GM23338 (cell line): ENCODE measurements at regions not wholly inside any gene's neighbourhood (a gene's known extent, or its start where the extent isn't known, plus 50 kb on each side); places are given as distances from the start of the nearest gene placed in this dataset.

ENCODE experiments used
- ATAC-seq: fragments of 200-7000 bp; cut with Tn5 transposase; 3 replicates; pipeline ENCODE4 v1.9.1; 2020
- DNase-seq: peaks from one replicate; pipeline ENCODE4 v3.0.0-alpha.2; 2015; ENCODE audit warnings: low spot score
- H2AFZ ChIP-seq: fragments of 200-600 bp; sonication (generic); 2 replicates; pipeline ENCODE4 v1.8.0; 2016; ENCODE audit warnings: antibody characterized with exemption, mild to moderate bottlenecking, moderate library complexity
- H3F3A ChIP-seq: fragments of 200-600 bp; sonication (generic); replicated peaks from 2 replicates; pipeline ENCODE4 v1.8.0; 2017; ENCODE audit warnings: antibody characterized with exemption, mixed run types, low read depth
- H3K27ac ChIP-seq: fragments of 200-600 bp; sonication (generic); 2 replicates; pipeline ENCODE4 v1.6.1; 2016; ENCODE audit warnings: low read depth
- H3K27me3 ChIP-seq: fragments of 200-600 bp; sonication (generic); 2 replicates; pipeline ENCODE4 v1.8.0; 2016; ENCODE audit warnings: mild to moderate bottlenecking, mixed run types, moderate library complexity; ENCODE audit not compliant: insufficient read depth
- H3K36me3 ChIP-seq: fragments of 200-600 bp; sonication (generic); 2 replicates; pipeline ENCODE4 v1.8.0; 2016; ENCODE audit warnings: mild to moderate bottlenecking; ENCODE audit not compliant: insufficient read depth
- H3K4me1 ChIP-seq: fragments of 200-600 bp; sonication (generic); 2 replicates; pipeline ENCODE4 v1.8.0; 2016; ENCODE audit warnings: mild to moderate bottlenecking, moderate library complexity; ENCODE audit not compliant: insufficient read depth
- H3K4me2 ChIP-seq: fragments of 200-600 bp; sonication (generic); 2 replicates; pipeline ENCODE4 v1.7.1; 2017; ENCODE audit warnings: mixed run types
- H3K4me3 ChIP-seq: fragments of 200-600 bp; sonication (generic); 2 replicates; pipeline ENCODE4 v1.6.1; 2016; ENCODE audit warnings: mixed run types
- H3K79me2 ChIP-seq: fragments of 200-600 bp; sonication (generic); replicated peaks from 2 replicates; pipeline ENCODE4 v1.8.0; 2017; ENCODE audit warnings: mild to moderate bottlenecking; ENCODE audit not compliant: insufficient read depth
- H3K9me2 ChIP-seq: fragments of 200-600 bp; sonication (generic); 2 replicates; pipeline ENCODE4 v1.8.0; 2017; ENCODE audit not compliant: insufficient read depth
- H4K20me1 ChIP-seq: fragments of 200-600 bp; sonication (generic); replicated peaks from 2 replicates; pipeline ENCODE4 v1.8.0; 2017; ENCODE audit warnings: mild to moderate bottlenecking; ENCODE audit not compliant: insufficient read depth
- H3K27ac Mint-ChIP-seq: 2 replicates; pipeline ENCODE4 v1.8.0; 2020; ENCODE audit warnings: inconsistent platforms, mild to moderate bottlenecking, moderate library complexity, mixed read lengths
- H3K27me3 Mint-ChIP-seq: 3 replicates; pipeline ENCODE4 v1.8.0; 2022; ENCODE audit warnings: low read depth, mild to moderate bottlenecking, moderate library complexity, mixed read lengths, inconsistent platforms; ENCODE audit not compliant: insufficient read depth, poor library complexity
- H3K36me3 Mint-ChIP-seq: 3 replicates; pipeline ENCODE4 v1.8.0; 2021; ENCODE audit warnings: low read depth, mild to moderate bottlenecking, inconsistent platforms, moderate library complexity, mixed read lengths
- H3K4me1 Mint-ChIP-seq: 3 replicates; pipeline ENCODE4 v1.8.0; 2020; ENCODE audit warnings: mild to moderate bottlenecking, inconsistent platforms, mixed read lengths
- H3K4me3 Mint-ChIP-seq: 3 replicates; pipeline ENCODE4 v1.8.0; 2021; ENCODE audit warnings: moderate library complexity, mild to moderate bottlenecking, inconsistent platforms, mixed read lengths
- H3K9me3 Mint-ChIP-seq: 3 replicates; pipeline ENCODE4 v1.8.0; 2020; ENCODE audit warnings: moderate library complexity, mild to moderate bottlenecking, inconsistent platforms, mixed read lengths
- EZH2 ChIP-seq: fragments of 200-600 bp; sonication (generic); IDR thresholded peaks from one replicate; pipeline ENCODE4 v1.8.0; 2017; ENCODE audit warnings: antibody characterized with exemption, mild to moderate bottlenecking, low read depth; ENCODE audit not compliant: unreplicated experiment
- EZH2phosphoT487 ChIP-seq: fragments of 200-600 bp; sonication (generic); IDR thresholded peaks from one replicate; pipeline ENCODE4 v1.8.1; 2018; ENCODE audit warnings: antibody characterized with exemption; ENCODE audit not compliant: unreplicated experiment
- JUNB ChIP-seq: IDR thresholded peaks from one replicate; pipeline ENCODE4 v1.6.1; 2016; ENCODE audit warnings: antibody characterized with exemption; ENCODE audit not compliant: unreplicated experiment
- NANOG ChIP-seq: IDR thresholded peaks from 2 replicates; pipeline ENCODE4 v1.6.1; 2016; ENCODE audit warnings: antibody characterized with exemption, borderline replicate concordance
- STAT1 ChIP-seq: IDR thresholded peaks from one replicate; pipeline ENCODE4 v1.6.1; 2016; ENCODE audit warnings: antibody characterized with exemption; ENCODE audit not compliant: unreplicated experiment
- ZNF114 ChIP-seq: fragments of 250-450 bp; sonication (Bioruptor Pico); IDR thresholded peaks from 2 replicates; pipeline ENCODE4 v1.5.0; 2020; ENCODE audit warnings: mild to moderate bottlenecking, moderate library complexity
- ZNF331 ChIP-seq: fragments of 250-450 bp; sonication (Bioruptor Pico); IDR thresholded peaks from 2 replicates; pipeline ENCODE4 v1.5.0; 2020; ENCODE audit warnings: low read depth, mild to moderate bottlenecking, moderate library complexity
- TF ChIP-seq, protein P1 (sequence below), 2 experiments: fragments of 200-600 bp in 1 of 2; sonication (generic) in 1 of 2; conservative IDR thresholded peaks; 2 replicates each; pipeline versions ENCODE4 v1.5.1 to v1.6.1; 2016 to 2017; ENCODE audit warnings: antibody characterized with exemption in 2 of 2, low read depth in 2 of 2, mild to moderate bottlenecking in 2 of 2, moderate library complexity in 1 of 2
- TF ChIP-seq, protein P2 (sequence below): fragments of 250-450 bp; sonication (Bioruptor Pico); IDR thresholded peaks from 2 replicates; pipeline ENCODE4 v1.5.0; 2020; ENCODE audit warnings: mild to moderate bottlenecking, moderate library complexity
- TF ChIP-seq, protein P3 (sequence below): IDR thresholded peaks from 2 replicates; pipeline ENCODE4 v1.6.1; 2016; ENCODE audit warnings: antibody characterized with exemption

DNA sequence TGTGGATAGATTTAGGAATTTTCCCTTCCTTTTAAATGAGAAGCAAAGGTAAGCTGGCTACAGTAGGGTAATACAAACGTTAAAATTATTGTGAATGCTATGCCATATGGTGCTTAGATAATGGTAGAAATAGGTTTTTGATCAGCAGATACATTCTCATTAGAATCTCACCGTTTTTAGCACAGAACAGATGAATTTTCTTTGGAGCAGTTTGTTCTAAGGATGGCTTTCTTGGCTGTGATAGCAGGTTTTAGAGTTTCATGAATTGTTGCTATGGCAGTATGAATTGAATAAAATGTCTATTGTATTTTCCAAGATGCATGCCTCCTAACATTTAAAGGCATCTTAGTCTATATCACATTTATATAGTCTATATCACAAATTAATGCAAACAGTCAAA is 1394.5 kb downstream of the EPHA7 start:
- no peak for DNase-seq
- Histone ChIP-seq H3K27me3 (no peaks in the 10 kb centered on the region), H3K4me3 (no peak overlapping the region), H3K27ac (no peak overlapping the region), H3K4me2 (no peak overlapping the region), H4K20me1 (no peaks in the 10 kb centered on the region), H3K9me2 (no peaks in the 10 kb centered on the region), H3F3A (no peaks in the 10 kb centered on the region), H3K79me2 (no peaks in the 10 kb centered on the region), H2AFZ (no peak overlapping the region), H3K4me1 (no peaks in the 10 kb centered on the region), H3K36me3 (no peaks in the 10 kb centered on the region)
- Mint-ChIP-seq H3K9me3 (no peaks in the 10 kb centered on the region; the same call in 2 of the 3 replicates), H3K36me3 (no peaks in the 10 kb centered on the region), H3K27ac (no peak overlapping the region), H3K4me1 (no peaks in the 10 kb centered on the region), H3K4me3 (no peak overlapping the region), H3K27me3 (peaks cover 2% of the 10 kb centered on the region)
- TF ChIP-seq EZH2phosphoT487: no peak
- no peak for TF ChIP-seq EZH2
- no peak for TF ChIP-seq STAT1
- TF ChIP-seq, protein P1, sequence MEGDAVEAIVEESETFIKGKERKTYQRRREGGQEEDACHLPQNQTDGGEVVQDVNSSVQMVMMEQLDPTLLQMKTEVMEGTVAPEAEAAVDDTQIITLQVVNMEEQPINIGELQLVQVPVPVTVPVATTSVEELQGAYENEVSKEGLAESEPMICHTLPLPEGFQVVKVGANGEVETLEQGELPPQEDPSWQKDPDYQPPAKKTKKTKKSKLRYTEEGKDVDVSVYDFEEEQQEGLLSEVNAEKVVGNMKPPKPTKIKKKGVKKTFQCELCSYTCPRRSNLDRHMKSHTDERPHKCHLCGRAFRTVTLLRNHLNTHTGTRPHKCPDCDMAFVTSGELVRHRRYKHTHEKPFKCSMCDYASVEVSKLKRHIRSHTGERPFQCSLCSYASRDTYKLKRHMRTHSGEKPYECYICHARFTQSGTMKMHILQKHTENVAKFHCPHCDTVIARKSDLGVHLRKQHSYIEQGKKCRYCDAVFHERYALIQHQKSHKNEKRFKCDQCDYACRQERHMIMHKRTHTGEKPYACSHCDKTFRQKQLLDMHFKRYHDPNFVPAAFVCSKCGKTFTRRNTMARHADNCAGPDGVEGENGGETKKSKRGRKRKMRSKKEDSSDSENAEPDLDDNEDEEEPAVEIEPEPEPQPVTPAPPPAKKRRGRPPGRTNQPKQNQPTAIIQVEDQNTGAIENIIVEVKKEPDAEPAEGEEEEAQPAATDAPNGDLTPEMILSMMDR (conservative IDR thresholded peaks at IDR 0.05; ENCODE audit: low read depth in 2 of 2): no peak
- TF ChIP-seq ZNF114 (CRISPR knock-in tag): no peak
- no peak for TF ChIP-seq NANOG
- TF ChIP-seq, protein P2, sequence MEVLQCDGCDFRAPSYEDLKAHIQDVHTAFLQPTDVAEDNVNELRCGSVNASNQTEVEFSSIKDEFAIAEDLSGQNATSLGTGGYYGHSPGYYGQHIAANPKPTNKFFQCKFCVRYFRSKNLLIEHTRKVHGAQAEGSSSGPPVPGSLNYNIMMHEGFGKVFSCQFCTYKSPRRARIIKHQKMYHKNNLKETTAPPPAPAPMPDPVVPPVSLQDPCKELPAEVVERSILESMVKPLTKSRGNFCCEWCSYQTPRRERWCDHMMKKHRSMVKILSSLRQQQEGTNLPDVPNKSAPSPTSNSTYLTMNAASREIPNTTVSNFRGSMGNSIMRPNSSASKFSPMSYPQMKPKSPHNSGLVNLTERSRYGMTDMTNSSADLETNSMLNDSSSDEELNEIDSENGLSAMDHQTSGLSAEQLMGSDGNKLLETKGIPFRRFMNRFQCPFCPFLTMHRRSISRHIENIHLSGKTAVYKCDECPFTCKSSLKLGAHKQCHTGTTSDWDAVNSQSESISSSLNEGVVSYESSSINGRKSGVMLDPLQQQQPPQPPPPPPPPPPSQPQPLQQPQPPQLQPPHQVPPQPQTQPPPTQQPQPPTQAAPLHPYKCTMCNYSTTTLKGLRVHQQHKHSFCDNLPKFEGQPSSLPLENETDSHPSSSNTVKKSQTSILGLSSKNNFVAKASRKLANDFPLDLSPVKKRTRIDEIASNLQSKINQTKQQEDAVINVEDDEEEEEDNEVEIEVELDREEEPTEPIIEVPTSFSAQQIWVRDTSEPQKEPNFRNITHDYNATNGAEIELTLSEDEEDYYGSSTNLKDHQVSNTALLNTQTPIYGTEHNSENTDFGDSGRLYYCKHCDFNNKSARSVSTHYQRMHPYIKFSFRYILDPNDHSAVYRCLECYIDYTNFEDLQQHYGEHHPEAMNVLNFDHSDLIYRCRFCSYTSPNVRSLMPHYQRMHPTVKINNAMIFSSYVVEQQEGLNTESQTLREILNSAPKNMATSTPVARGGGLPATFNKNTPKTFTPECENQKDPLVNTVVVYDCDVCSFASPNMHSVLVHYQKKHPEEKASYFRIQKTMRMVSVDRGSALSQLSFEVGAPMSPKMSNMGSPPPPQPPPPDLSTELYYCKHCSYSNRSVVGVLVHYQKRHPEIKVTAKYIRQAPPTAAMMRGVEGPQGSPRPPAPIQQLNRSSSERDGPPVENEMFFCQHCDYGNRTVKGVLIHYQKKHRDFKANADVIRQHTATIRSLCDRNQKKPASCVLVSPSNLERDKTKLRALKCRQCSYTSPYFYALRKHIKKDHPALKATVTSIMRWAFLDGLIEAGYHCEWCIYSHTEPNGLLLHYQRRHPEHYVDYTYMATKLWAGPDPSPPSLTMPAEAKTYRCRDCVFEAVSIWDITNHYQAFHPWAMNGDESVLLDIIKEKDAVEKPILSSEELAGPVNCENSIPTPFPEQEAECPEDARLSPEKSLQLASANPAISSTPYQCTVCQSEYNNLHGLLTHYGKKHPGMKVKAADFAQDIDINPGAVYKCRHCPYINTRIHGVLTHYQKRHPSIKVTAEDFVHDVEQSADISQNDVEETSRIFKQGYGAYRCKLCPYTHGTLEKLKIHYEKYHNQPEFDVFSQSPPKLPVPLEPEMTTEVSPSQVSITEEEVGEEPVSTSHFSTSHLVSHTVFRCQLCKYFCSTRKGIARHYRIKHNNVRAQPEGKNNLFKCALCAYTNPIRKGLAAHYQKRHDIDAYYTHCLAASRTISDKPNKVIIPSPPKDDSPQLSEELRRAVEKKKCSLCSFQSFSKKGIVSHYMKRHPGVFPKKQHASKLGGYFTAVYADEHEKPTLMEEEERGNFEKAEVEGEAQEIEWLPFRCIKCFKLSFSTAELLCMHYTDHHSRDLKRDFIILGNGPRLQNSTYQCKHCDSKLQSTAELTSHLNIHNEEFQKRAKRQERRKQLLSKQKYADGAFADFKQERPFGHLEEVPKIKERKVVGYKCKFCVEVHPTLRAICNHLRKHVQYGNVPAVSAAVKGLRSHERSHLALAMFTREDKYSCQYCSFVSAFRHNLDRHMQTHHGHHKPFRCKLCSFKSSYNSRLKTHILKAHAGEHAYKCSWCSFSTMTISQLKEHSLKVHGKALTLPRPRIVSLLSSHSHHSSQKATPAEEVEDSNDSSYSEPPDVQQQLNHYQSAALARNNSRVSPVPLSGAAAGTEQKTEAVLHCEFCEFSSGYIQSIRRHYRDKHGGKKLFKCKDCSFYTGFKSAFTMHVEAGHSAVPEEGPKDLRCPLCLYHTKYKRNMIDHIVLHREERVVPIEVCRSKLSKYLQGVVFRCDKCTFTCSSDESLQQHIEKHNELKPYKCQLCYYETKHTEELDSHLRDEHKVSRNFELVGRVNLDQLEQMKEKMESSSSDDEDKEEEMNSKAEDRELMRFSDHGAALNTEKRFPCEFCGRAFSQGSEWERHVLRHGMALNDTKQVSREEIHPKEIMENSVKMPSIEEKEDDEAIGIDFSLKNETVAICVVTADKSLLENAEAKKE: no peak
- TF ChIP-seq, protein P3, sequence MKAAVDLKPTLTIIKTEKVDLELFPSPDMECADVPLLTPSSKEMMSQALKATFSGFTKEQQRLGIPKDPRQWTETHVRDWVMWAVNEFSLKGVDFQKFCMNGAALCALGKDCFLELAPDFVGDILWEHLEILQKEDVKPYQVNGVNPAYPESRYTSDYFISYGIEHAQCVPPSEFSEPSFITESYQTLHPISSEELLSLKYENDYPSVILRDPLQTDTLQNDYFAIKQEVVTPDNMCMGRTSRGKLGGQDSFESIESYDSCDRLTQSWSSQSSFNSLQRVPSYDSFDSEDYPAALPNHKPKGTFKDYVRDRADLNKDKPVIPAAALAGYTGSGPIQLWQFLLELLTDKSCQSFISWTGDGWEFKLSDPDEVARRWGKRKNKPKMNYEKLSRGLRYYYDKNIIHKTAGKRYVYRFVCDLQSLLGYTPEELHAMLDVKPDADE: no peak
- TF ChIP-seq ZNF331 (CRISPR knock-in tag): no peak
- TF ChIP-seq JUNB: no peak
- ATAC-seq: no peak
